Smooth muscle cell (in vitro differentiated cells): ENCODE measurements at regions not wholly inside any gene's neighbourhood (a gene's known extent, or its start where the extent isn't known, plus 50 kb on each side); places are given as distances from the start of the nearest gene placed in this dataset.

Experiments
- DNase-seq: peaks from one replicate; lab custom pipeline; 2025; ENCODE audit not compliant: unreplicated experiment; lab: John Stamatoyannopoulos, UW
- H2AFZ ChIP-seq: fragments of 200-600 bp; sonication (generic); 2 replicates; pipeline ENCODE4 v1.6.0; 2016; ENCODE audit warnings: antibody characterized with exemption, low read depth, mild to moderate bottlenecking
- H3F3A ChIP-seq: fragments of 200-600 bp; sonication (generic); 2 replicates; pipeline ENCODE4 v1.6.0; 2017; ENCODE audit warnings: antibody characterized with exemption, low read depth
- H3K27ac ChIP-seq: fragments of 200-600 bp; sonication (generic); 2 replicates; pipeline ENCODE4 v1.5.1; 2016; ENCODE audit warnings: low read depth, mild to moderate bottlenecking
- H3K27me3 ChIP-seq: fragments of 200-600 bp; sonication (generic); 2 replicates; pipeline ENCODE4 v1.6.1; 2016; ENCODE audit warnings: low read depth, mild to moderate bottlenecking
- H3K36me3 ChIP-seq: fragments of 200-600 bp; sonication (generic); 2 replicates; pipeline ENCODE4 v1.5.1; 2016; ENCODE audit warnings: low read depth
- H3K4me1 ChIP-seq: fragments of 200-600 bp; sonication (generic); 2 replicates; pipeline ENCODE4 v1.5.1; 2016; ENCODE audit warnings: low read depth
- H3K4me2 ChIP-seq: fragments of 200-600 bp; sonication (generic); 2 replicates; pipeline ENCODE4 v1.6.0; 2016; ENCODE audit warnings: mild to moderate bottlenecking
- H3K4me3 ChIP-seq: fragments of 200-600 bp; sonication (generic); 2 replicates; pipeline ENCODE4 v1.5.1; 2016; ENCODE audit warnings: mild to moderate bottlenecking
- H3K79me2 ChIP-seq: fragments of 200-600 bp; sonication (generic); 2 replicates; pipeline ENCODE4 v1.6.0; 2016; ENCODE audit warnings: low read depth, mild to moderate bottlenecking
- H3K9ac ChIP-seq: fragments of 200-600 bp; sonication (generic); 2 replicates; pipeline ENCODE4 v1.6.0; 2016; ENCODE audit warnings: low read depth
- H3K9me3 ChIP-seq: fragments of 200-600 bp; sonication (generic); replicated peaks from 2 replicates; pipeline ENCODE4 v1.5.1; 2016; ENCODE audit warnings: low read depth
- H4K20me1 ChIP-seq: fragments of 200-600 bp; sonication (generic); 2 replicates; pipeline ENCODE4 v1.6.0; 2016; ENCODE audit warnings: low read depth
- WGBS: methylation state at CpG from one replicate; pipeline ENCODE4 v1.1.7; 2016; ENCODE audit warnings: low lambda C conversion rate; 5-methylcytosine and 5-hydroxymethylcytosine counted together
- TF ChIP-seq, protein P1 (sequence below): fragments of 200-600 bp; sonication (generic); IDR thresholded peaks from 2 replicates; pipeline ENCODE4 v1.5.1; 2017; ENCODE audit warnings: borderline replicate concordance, mild to moderate bottlenecking, antibody characterized with exemption; ENCODE audit not compliant: insufficient read depth, poor library complexity, severe bottlenecking

DNA sequence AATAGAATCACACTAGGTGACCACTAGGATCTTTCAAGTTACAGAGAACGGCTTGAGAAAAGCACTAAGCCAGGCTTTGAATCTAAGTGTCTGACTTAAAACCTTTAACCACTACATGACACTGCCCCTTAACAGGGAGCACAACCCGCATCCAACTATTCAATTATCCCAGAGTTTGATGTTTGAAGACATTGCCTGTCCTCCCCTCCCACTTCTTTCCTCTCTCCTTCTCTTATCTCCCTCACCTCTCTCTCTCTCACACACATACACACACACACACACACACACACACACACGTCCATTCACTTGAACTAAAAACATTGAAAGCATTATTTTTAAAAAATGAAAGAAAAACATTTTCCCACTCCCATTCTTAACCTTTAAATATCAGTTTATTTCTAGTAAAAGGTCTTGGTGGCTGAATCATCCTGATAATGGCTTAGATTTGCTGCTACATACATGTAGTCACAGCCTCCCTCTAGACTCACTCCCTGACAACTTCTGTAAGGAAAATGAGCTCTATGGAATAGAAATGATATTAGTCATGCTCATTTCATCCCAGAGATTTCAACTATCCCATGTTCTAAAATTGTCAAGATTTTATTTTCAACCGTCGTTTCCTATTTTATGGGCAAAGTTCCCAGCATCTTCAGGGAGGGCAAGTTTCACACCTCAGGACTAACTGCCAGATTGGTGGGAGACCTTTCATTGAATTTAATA, 53.5 kb upstream of the RAP1B start:
- H3K4me3 ChIP-seq = no peak overlapping the region
- WGBS = 25% methylated on average over 5 of the region's 5 CpGs
- no peaks in the 10 kb centered on the region for H3K9me3 ChIP-seq
- H3K4me2 ChIP-seq = peak overlapping the region; percentile 65
- H3K79me2 ChIP-seq = no peaks in the 10 kb centered on the region
- TF ChIP-seq, protein P1, sequence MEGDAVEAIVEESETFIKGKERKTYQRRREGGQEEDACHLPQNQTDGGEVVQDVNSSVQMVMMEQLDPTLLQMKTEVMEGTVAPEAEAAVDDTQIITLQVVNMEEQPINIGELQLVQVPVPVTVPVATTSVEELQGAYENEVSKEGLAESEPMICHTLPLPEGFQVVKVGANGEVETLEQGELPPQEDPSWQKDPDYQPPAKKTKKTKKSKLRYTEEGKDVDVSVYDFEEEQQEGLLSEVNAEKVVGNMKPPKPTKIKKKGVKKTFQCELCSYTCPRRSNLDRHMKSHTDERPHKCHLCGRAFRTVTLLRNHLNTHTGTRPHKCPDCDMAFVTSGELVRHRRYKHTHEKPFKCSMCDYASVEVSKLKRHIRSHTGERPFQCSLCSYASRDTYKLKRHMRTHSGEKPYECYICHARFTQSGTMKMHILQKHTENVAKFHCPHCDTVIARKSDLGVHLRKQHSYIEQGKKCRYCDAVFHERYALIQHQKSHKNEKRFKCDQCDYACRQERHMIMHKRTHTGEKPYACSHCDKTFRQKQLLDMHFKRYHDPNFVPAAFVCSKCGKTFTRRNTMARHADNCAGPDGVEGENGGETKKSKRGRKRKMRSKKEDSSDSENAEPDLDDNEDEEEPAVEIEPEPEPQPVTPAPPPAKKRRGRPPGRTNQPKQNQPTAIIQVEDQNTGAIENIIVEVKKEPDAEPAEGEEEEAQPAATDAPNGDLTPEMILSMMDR = no peak
- H3F3A ChIP-seq = peaks cover 6% of the 10 kb centered on the region
- H3K9ac ChIP-seq = peak overlapping the region; percentile 9
- H2AFZ ChIP-seq = no peak overlapping the region
- peak overlapping the region; percentile 79 for H3K27ac ChIP-seq
- peaks cover 9% of the 10 kb centered on the region for H3K4me1 ChIP-seq
- no peak for DNase-seq
- H4K20me1 ChIP-seq = no peaks in the 10 kb centered on the region
- H3K27me3 ChIP-seq = no peaks in the 10 kb centered on the region
- H3K36me3 ChIP-seq = no peaks in the 10 kb centered on the region

DNA sequence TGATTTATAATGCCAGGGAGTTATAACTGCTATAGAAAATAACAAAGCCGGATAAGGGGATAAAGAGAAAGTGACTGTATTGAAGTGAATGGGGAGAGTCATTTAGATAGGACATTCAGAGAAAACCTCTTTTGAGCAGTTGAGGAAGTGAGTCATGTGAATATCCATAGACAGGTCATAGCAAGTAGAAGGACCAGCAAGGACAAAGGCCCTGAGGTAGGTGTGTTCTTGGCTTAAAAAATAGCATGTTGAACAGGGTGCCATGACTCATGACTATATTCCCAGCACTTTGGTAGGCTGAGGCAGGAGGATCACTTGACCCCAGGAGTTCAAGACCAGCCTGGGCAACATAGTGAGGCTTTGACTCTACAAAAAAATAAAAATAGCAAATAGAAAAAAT, 51.5 kb upstream of the RAP1B start:
- DNase-seq = no peak
- Histone ChIP-seq H3K36me3 (no peaks in the 10 kb centered on the region), H4K20me1 (no peaks in the 10 kb centered on the region), H3F3A (peaks cover 6% of the 10 kb centered on the region), H3K9ac (no peak overlapping the region), H3K4me2 (no peak overlapping the region), H3K79me2 (no peaks in the 10 kb centered on the region), H2AFZ (no peak overlapping the region), H3K4me1 (peaks cover 9% of the 10 kb centered on the region), H3K4me3 (no peak overlapping the region), H3K9me3 (no peaks in the 10 kb centered on the region), H3K27me3 (no peaks in the 10 kb centered on the region), H3K27ac (no peak overlapping the region)
- TF ChIP-seq, protein P1 = no peak
- WGBS = 97% methylated on average over 1 of the region's 1 CpG

DNA sequence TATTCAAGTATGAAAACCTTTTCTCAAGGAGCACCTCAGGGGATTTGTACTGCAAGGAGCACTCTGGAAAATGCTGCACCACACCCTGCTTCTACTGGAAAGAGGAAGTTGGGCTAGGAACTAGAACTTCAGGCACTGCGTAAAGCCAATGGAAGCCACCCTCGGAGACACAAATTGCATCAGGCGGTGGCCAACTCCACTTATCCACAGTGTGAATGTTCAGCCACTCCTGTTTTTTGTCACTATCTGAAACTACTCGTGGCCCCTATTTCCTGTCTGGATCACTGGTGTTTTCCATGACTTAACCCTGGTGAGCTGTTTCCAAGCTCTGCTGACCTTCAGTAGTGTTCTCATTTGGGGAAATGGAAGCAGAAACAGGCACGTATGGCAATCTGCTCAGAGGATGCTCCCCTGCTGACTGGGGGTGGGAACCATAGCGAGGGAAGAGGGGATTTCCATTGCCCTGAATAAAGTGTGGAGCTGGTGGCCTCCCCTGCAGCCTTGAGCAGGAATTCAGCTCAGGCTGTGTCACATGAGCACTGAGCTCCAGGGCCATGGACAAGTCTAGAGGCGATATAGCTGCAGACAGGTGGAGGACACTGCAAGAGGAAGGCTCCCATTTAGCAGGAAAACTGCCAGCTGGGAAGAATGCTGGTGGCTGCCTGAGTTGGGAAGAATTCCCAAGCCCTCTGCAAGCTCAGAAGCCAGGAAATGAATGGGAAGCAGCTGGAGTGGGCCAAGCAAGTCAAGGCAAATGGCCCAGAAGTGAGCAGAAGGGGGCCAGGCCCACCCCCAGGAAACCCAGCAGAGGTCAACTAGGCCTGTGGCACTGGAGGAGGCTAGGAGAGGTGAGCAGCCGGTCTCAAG, 50.5 kb upstream of the RAP1B start:
- Histone ChIP-seq H3K36me3 (no peaks in the 10 kb centered on the region), H3K27ac (peak overlapping the region; percentile 46), H3F3A (peaks cover 6% of the 10 kb centered on the region), H3K27me3 (no peaks in the 10 kb centered on the region), H3K4me1 (peaks cover 9% of the 10 kb centered on the region), H3K79me2 (no peaks in the 10 kb centered on the region), H3K9me3 (no peaks in the 10 kb centered on the region), H4K20me1 (no peaks in the 10 kb centered on the region), H2AFZ (no peak overlapping the region), H3K9ac (no peak overlapping the region), H3K4me3 (no peak overlapping the region), H3K4me2 (no peak overlapping the region)
- DNase-seq = no peak
- TF ChIP-seq, protein P1 = no peak
- 35% methylated on average over 8 of the region's 8 CpGs for WGBS
